ENCODE measurements at regions not wholly inside any gene's neighbourhood (a gene's known extent, or its start where the extent isn't known, plus 50 kb on each side); places are given as distances from the start of the nearest gene placed in this dataset.

DNA sequence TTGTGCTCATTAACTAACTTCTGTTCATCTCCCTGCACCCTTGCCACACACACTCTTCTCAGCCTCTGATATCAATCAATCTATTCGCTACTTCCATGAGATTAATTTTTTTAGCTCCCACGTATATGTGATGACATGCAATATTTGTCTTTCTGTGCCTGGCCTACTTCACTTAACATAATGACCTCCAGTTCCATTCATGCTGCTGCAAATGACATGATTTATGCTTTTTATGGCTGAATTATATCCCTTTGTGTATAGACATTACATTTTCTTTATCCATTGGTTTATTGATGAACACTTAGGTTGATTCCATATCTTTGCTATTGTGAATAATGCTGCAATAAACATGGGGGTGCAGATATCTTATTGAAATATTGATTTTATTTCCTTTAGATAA is 50.8 kb upstream of the SPTLC3 start:
- Histone ChIP-seq H3K36me3 (ENCODE audit: control insufficient read depth, insufficient read depth, low read length) (no peaks in the 10 kb centered on the region), H3K4me3 (ENCODE audit: low read length) (no peak overlapping the region), H3K9me3 (ENCODE audit: control insufficient read depth, insufficient read depth, low read length) (no peaks in the 10 kb centered on the region), H3K27ac (ENCODE audit: low read length) (no peak overlapping the region), H3K4me1 (ENCODE audit: control insufficient read depth, insufficient read depth, low read length) (no peaks in the 10 kb centered on the region), H3K27me3 (ENCODE audit: control insufficient read depth, insufficient read depth, low read length) (no peaks in the 10 kb centered on the region)
- WGBS (ENCODE audit: insufficient coverage, insufficient read length): no CpG with 5 or more reads among the region's 2 CpGs
- DNase-seq (ENCODE audit: low read depth, low spot score): no peak
